Liver (tissue), 8 donors: ENCODE measurements at regions not wholly inside any gene's neighbourhood (a gene's known extent, or its start where the extent isn't known, plus 50 kb on each side); places are given as distances from the start of the nearest gene placed in this dataset.

ENCODE experiments used
- DNase-seq: peaks from one replicate; pipeline ENCODE4 v3.0.0-alpha.2; 2017; ENCODE audit warnings: low spot score
- H3K27ac ChIP-seq, 2 donors: one replicate each; pipeline ENCODE4 v1.7.0; 2013; ENCODE audit warnings: inconsistent platforms in 2 of 2, low read length in 2 of 2, control low read depth in 1 of 2, low read depth in 1 of 2, mild to moderate bottlenecking in 1 of 2
- H3K27me3 ChIP-seq, 4 donors: one replicate each; pipeline versions ENCODE4 v1.6.1 to v1.7.0; 2013; ENCODE audit warnings: low read length in 3 of 4, inconsistent platforms in 1 of 4, mild to moderate bottlenecking in 1 of 4, moderate library complexity in 1 of 4; ENCODE audit not compliant: control insufficient read depth in 4 of 4, insufficient read depth in 4 of 4
- H3K36me3 ChIP-seq, 4 donors: one replicate each; pipeline versions ENCODE4 v1.6.1 to v1.7.0; 2013; ENCODE audit warnings: low read length in 3 of 4, mild to moderate bottlenecking in 3 of 4, low read depth in 1 of 4, moderate library complexity in 1 of 4; ENCODE audit not compliant: control insufficient read depth in 4 of 4, insufficient read depth in 3 of 4
- H3K4me1 ChIP-seq, 4 donors: one replicate each; pipeline versions ENCODE4 v1.6.1 to v1.7.0; 2013; ENCODE audit warnings: low read length in 3 of 4, mild to moderate bottlenecking in 3 of 4, moderate library complexity in 1 of 4; ENCODE audit not compliant: control insufficient read depth in 4 of 4, insufficient read depth in 4 of 4
- H3K4me3 ChIP-seq, 3 donors: one replicate each; pipeline versions ENCODE4 v1.6.1 to v1.7.0; 2013; ENCODE audit warnings: low read length in 3 of 3, control low read depth in 1 of 3, low read depth in 1 of 3, mild to moderate bottlenecking in 1 of 3
- H3K9ac ChIP-seq, 2 donors: one replicate each; pipeline ENCODE4 v1.7.0; 2013; ENCODE audit warnings: low read length in 2 of 2, mild to moderate bottlenecking in 2 of 2, moderate library complexity in 2 of 2, control low read depth in 1 of 2, low read depth in 1 of 2
- H3K9me3 ChIP-seq, 4 donors: one replicate each; pipeline versions ENCODE4 v1.6.1 to v1.7.0; 2013; ENCODE audit warnings: low read length in 3 of 4; ENCODE audit not compliant: control insufficient read depth in 4 of 4
- ATF3 ChIP-seq: IDR thresholded peaks from 2 replicates; pipeline ENCODE4 v1.6.1; 2016; ENCODE audit warnings: antibody characterized with exemption
- CTCF ChIP-seq: fragments of 150-350 bp; IDR thresholded peaks from 2 replicates; pipeline ENCODE4 v1.5.1; 2017; ENCODE audit warnings: improper control_type of control experiment, low read depth, low read length; ENCODE audit not compliant: missing input control
- EGR1 ChIP-seq, 2 donors: IDR thresholded peaks; 2 replicates each; pipeline ENCODE4 v1.6.1; 2016 to 2018; ENCODE audit warnings: antibody characterized with exemption in 2 of 2, low read depth in 2 of 2
- FOXA1 ChIP-seq: IDR thresholded peaks from 2 replicates; pipeline ENCODE4 v1.6.1; 2016; ENCODE audit warnings: antibody characterized with exemption
- FOXA2 ChIP-seq: IDR thresholded peaks from 2 replicates; pipeline ENCODE4 v1.6.1; 2016; ENCODE audit warnings: antibody characterized with exemption
- GABPA ChIP-seq, 2 donors: IDR thresholded peaks in 1 of 2; conservative IDR thresholded peaks in 1 of 2; 2 replicates each; pipeline ENCODE4 v1.6.1; 2016; ENCODE audit warnings: antibody characterized with exemption in 2 of 2, mild to moderate bottlenecking in 1 of 2, moderate library complexity in 1 of 2
- HNF4A ChIP-seq, 2 donors: conservative IDR thresholded peaks; 2 replicates each; pipeline ENCODE4 v1.6.1; 2016; ENCODE audit warnings: antibody characterized with exemption in 2 of 2, mild to moderate bottlenecking in 2 of 2
- HNF4G ChIP-seq: IDR thresholded peaks from 2 replicates; pipeline ENCODE4 v1.6.1; 2016; ENCODE audit warnings: antibody characterized with exemption
- JUND ChIP-seq, 2 donors: IDR thresholded peaks; 2 replicates each; pipeline ENCODE4 v1.6.1; 2016; ENCODE audit warnings: antibody characterized with exemption in 2 of 2
- NR2F2 ChIP-seq: IDR thresholded peaks from 2 replicates; pipeline ENCODE4 v1.6.1; 2016; ENCODE audit warnings: antibody characterized with exemption
- RAD21 ChIP-seq, 2 donors: IDR thresholded peaks; 2 replicates each; pipeline ENCODE4 v1.6.1; 2016; ENCODE audit warnings: antibody characterized with exemption in 2 of 2, mild to moderate bottlenecking in 2 of 2
- REST ChIP-seq: IDR thresholded peaks from 2 replicates; pipeline ENCODE4 v1.6.1; 2016; ENCODE audit warnings: antibody characterized with exemption, mild to moderate bottlenecking
- RXRA ChIP-seq, 2 donors: IDR thresholded peaks; 2 replicates each; pipeline ENCODE4 v1.6.1; 2017 to 2018; ENCODE audit warnings: antibody characterized with exemption in 2 of 2, mild to moderate bottlenecking in 1 of 2
- SP1 ChIP-seq: IDR thresholded peaks from 2 replicates; pipeline ENCODE4 v1.6.1; 2018; ENCODE audit warnings: antibody characterized with exemption, mild to moderate bottlenecking
- TAF1 ChIP-seq: conservative IDR thresholded peaks from 2 replicates; pipeline ENCODE4 v1.6.1; 2016; ENCODE audit warnings: antibody characterized with exemption, mild to moderate bottlenecking
- YY1 ChIP-seq: IDR thresholded peaks from 2 replicates; pipeline ENCODE4 v1.6.1; 2016; ENCODE audit warnings: antibody characterized with exemption, mild to moderate bottlenecking
- ZBTB33 ChIP-seq: IDR thresholded peaks from 2 replicates; pipeline ENCODE4 v1.6.1; 2016; ENCODE audit warnings: antibody characterized with exemption
- WGBS: extraction: QIAGEN DNeasy Blood & Tissue Kit; methylation state at CpG from one replicate; pipeline ENCODE4 v1.1.7; 2013; 5-methylcytosine and 5-hydroxymethylcytosine counted together
- TF ChIP-seq, protein P1 (sequence below): IDR thresholded peaks from 2 replicates; pipeline ENCODE4 v1.6.1; 2016; ENCODE audit warnings: antibody characterized with exemption
- donor health status: healthy.
- donor health status: healthy.
- donor health status: healthy.
- donor health status: healthy.
- donor health status: healthy.

- H3K4me1 ChIP-seq, result peaks cover 0 to 19% (median 10%) of the 10 kb centered on the region in 4 donors
- H3K9me3 ChIP-seq, result no peaks in the 10 kb centered on the region
- H3K4me3 ChIP-seq, result no peak overlapping the region
- 36% methylated on average over 4 of the region's 4 CpGs for WGBS
- no peak overlapping the region for H3K27ac ChIP-seq
- H3K9ac ChIP-seq, result no peak overlapping the region
- no peak for DNase-seq
- H3K27me3 ChIP-seq, result no peaks in the 10 kb centered on the region
- no peaks in the 10 kb centered on the region for H3K36me3 ChIP-seq
- TF ChIP-seq ZBTB33 (no peak), FOXA2 (no peak), ATF3 (no peak), SP1 (no peak), CTCF (no peak), HNF4G (no peak), GABPA (IDR thresholded peaks at IDR 0.05 in 1 of 2, conservative IDR thresholded peaks at IDR 0.05 in 1 of 2) (no peak), RXRA (IDR thresholded peaks at IDR 0.05) (no peak), JUND (IDR thresholded peaks at IDR 0.05) (no peak), FOXA1 (no peak), REST (no peak), NR2F2 (no peak)
Observed at GRCh38 chr3:165503825-165504224, 307.6 kb upstream of the SLITRK3 start.

DNA sequence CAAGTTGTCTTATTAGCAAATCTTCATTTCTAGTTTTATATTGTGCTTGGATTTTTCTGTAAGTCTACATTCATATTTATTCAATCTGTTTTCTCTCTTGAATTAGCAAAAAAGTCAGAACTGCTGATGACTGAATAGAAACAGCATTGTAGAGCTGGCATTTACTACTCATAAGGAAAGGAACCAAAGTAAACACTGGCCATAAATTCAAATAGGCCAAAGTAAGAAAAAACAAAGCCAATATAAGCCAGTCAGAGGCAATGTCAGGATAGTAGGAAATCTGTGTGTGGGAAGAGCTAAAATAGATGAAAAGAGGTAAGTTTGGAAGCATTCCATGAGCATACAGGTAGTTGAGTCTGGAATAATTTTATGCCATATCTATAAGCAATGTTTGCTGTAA, 307.2 kb upstream of the SLITRK3 start:
- Histone ChIP-seq H3K9ac (no peak overlapping the region), H3K9me3 (no peaks in the 10 kb centered on the region), H3K4me1 (peaks cover 0 to 17% (median 10%) of the 10 kb centered on the region in 4 donors), H3K27me3 (no peaks in the 10 kb centered on the region), H3K36me3 (no peaks in the 10 kb centered on the region), H3K27ac (no peak overlapping the region), H3K4me3 (no peak overlapping the region)
- no peak for DNase-seq
- TF ChIP-seq GABPA (IDR thresholded peaks at IDR 0.05 in 1 of 2, conservative IDR thresholded peaks at IDR 0.05 in 1 of 2) (no peak), REST (no peak), JUND (IDR thresholded peaks at IDR 0.05) (no peak), ATF3 (no peak), SP1 (no peak), EGR1 (IDR thresholded peaks at IDR 0.05; ENCODE audit: low read depth in 2 of 2) (no peak), HNF4A (conservative IDR thresholded peaks at IDR 0.05) (no peak), FOXA2 (no peak), HNF4G (no peak), RAD21 (IDR thresholded peaks at IDR 0.05) (no peak), RXRA (IDR thresholded peaks at IDR 0.05) (no peak), YY1 (no peak), FOXA1 (no peak), ZBTB33 (no peak), TAF1 (no peak), NR2F2 (no peak)
- TF ChIP-seq, protein P1, sequence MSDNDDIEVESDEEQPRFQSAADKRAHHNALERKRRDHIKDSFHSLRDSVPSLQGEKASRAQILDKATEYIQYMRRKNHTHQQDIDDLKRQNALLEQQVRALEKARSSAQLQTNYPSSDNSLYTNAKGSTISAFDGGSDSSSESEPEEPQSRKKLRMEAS, result no peak
